Endothelial cell of umbilical vein (primary cell): ENCODE measurements at regions not wholly inside any gene's neighbourhood (a gene's known extent, or its start where the extent isn't known, plus 50 kb on each side); places are given as distances from the start of the nearest gene placed in this dataset.

ENCODE experiments used
- BruUV-seq: library from RNA; stranded (reverse); fragments of 400-500 nt; replicated peaks from 2 replicates; lab custom pipeline; 2021; lab: Mats Ljungman, UMichigan
- CTCF ChIA-PET: fragments of 300-600, 350-600 bp; sonication (Branson Sonifier 250); formaldehyde crosslinking; loops from one replicate; lab custom pipeline; 2021; ENCODE audit warnings: antibody characterized with exemption, inconsistent platforms; lab: Charles Lee
- POLR2A ChIA-PET: fragments of 300-600, 350-600 bp; sonication (Branson Sonifier 250); formaldehyde crosslinking; loops from one replicate; lab custom pipeline; 2021; ENCODE audit warnings: antibody characterized with exemption, inconsistent platforms; lab: Charles Lee
- DNase-seq: peaks from one replicate; pipeline ENCODE4 v3.0.0-alpha.2; 2011; ENCODE audit warnings: low read depth, low spot score
- FAIRE-seq: peaks from 2 replicates; lab custom pipeline; 2011; peaks lifted over from hg19 to GRCh38; lab: Jason Lieb, UNC
- H2AFZ ChIP-seq: 2 replicates; pipeline ENCODE4 v1.6.0; 2012; ENCODE audit warnings: low read depth, low read length, control low read depth, inconsistent platforms
- H3K27ac ChIP-seq: 2 replicates; pipeline ENCODE4 v1.5.1; 2011; ENCODE audit warnings: low read depth, mild to moderate bottlenecking, control low read depth, low read length, moderate library complexity; ENCODE audit not compliant: insufficient read depth
- H3K27me3 ChIP-seq, 2 experiments: 2 replicates each; pipeline versions ENCODE4 v1.6.0 to v1.6.1; 2011; ENCODE audit warnings: low read length in 2 of 2, mixed read lengths in 1 of 2; ENCODE audit not compliant: control insufficient read depth in 2 of 2, insufficient read depth in 2 of 2
- H3K36me3 ChIP-seq, 2 experiments: 2 replicates in 1 of 2; 3 replicates in 1 of 2; pipeline ENCODE4 v1.5.1; 2011; ENCODE audit warnings: low read length in 2 of 2, mild to moderate bottlenecking in 1 of 2, moderate library complexity in 1 of 2; ENCODE audit not compliant: control insufficient read depth in 2 of 2, insufficient read depth in 2 of 2; ENCODE audit errors: extremely low read depth in 1 of 2
- H3K4me1 ChIP-seq: 3 replicates; pipeline ENCODE4 v1.5.1; 2011; ENCODE audit warnings: mild to moderate bottlenecking, low read length; ENCODE audit not compliant: control insufficient read depth, insufficient read depth; ENCODE audit errors: extremely low read depth
- H3K4me2 ChIP-seq: 2 replicates; pipeline ENCODE4 v1.6.1; 2011; ENCODE audit warnings: low read length, control low read depth, mixed read lengths; ENCODE audit not compliant: insufficient read depth
- H3K4me3 ChIP-seq, 3 experiments: fragments of 200-600 bp in 1 of 3; sonication (generic), shearing (Covaris generic) in 1 of 3; replicated peaks in 1 of 3; 2 replicates each; pipeline ENCODE4 v1.5.1; 2011 to 2016; ENCODE audit warnings: control low read depth in 3 of 3, low read length in 3 of 3, mild to moderate bottlenecking in 2 of 3, inconsistent platforms in 1 of 3, low read depth in 1 of 3, moderate library complexity in 1 of 3; ENCODE audit not compliant: insufficient read depth in 1 of 3
- H3K79me2 ChIP-seq: 2 replicates; pipeline ENCODE4 v1.6.0; 2012; ENCODE audit warnings: low read length, inconsistent platforms; ENCODE audit not compliant: control insufficient read depth, insufficient read depth
- H3K9ac ChIP-seq: replicated peaks from 2 replicates; pipeline ENCODE3; 2011; ENCODE audit warnings: low read length, control low read depth; ENCODE audit not compliant: insufficient read depth; ENCODE audit errors: extremely low read depth
- H3K9me1 ChIP-seq: replicated peaks from 3 replicates; pipeline ENCODE4 v1.6.0; 2011; ENCODE audit warnings: mild to moderate bottlenecking, low read length; ENCODE audit not compliant: control insufficient read depth, insufficient read depth; ENCODE audit errors: extremely low read depth
- H3K9me3 ChIP-seq: replicated peaks from 2 replicates; pipeline ENCODE4 v1.5.1; 2012; ENCODE audit warnings: low read length, inconsistent platforms; ENCODE audit not compliant: control insufficient read depth, insufficient read depth
- H4K20me1 ChIP-seq: replicated peaks from 2 replicates; pipeline ENCODE3; 2011; ENCODE audit warnings: mild to moderate bottlenecking, low read length; ENCODE audit not compliant: control insufficient read depth, insufficient read depth; ENCODE audit errors: extremely low read depth
- EZH2 ChIP-seq: IDR thresholded peaks from 2 replicates; pipeline ENCODE4 v1.6.1; 2012; ENCODE audit warnings: borderline replicate concordance, low read depth, mild to moderate bottlenecking, moderate library complexity, low read length, inconsistent platforms; ENCODE audit not compliant: severe bottlenecking
- FOS ChIP-seq: IDR thresholded peaks from 2 replicates; pipeline ENCODE4 v1.6.1; 2011; ENCODE audit warnings: mild to moderate bottlenecking, low read length, moderate library complexity, borderline replicate concordance; ENCODE audit not compliant: insufficient read depth
- GATA2 ChIP-seq: IDR thresholded peaks from 2 replicates; pipeline ENCODE4 v1.7.0; 2011; ENCODE audit warnings: low read depth, mild to moderate bottlenecking, moderate library complexity, mixed read lengths, low read length; ENCODE audit not compliant: insufficient read length, insufficient read depth
- JUN ChIP-seq: IDR thresholded peaks from 2 replicates; pipeline ENCODE4 v1.6.1; 2011; ENCODE audit warnings: borderline replicate concordance, low read depth; ENCODE audit not compliant: insufficient read length, insufficient read depth
- MAX ChIP-seq: IDR thresholded peaks from 2 replicates; pipeline ENCODE4 v1.6.1; 2011; ENCODE audit not compliant: insufficient read depth, insufficient read length
- MYC ChIP-seq: IDR thresholded peaks from one replicate; pipeline ENCODE4 v1.6.1; 2011; ENCODE audit warnings: mild to moderate bottlenecking, low read depth, low read length
- POLR2A ChIP-seq: IDR thresholded peaks from 2 replicates; pipeline ENCODE4 v1.6.1; 2012; ENCODE audit warnings: low read depth, mild to moderate bottlenecking, control low read depth, low read length
- POLR2AphosphoS5 ChIP-seq: IDR thresholded peaks from 2 replicates; pipeline ENCODE4 v1.6.1; 2012; ENCODE audit warnings: low read depth, mild to moderate bottlenecking, control low read depth, low read length, moderate library complexity; ENCODE audit not compliant: insufficient read depth
- dilution Hi-C: fragments of 300-500 bp; cut with MboI; formaldehyde crosslinking; loops from one replicate; pipeline ENCODE4 v1.15.0; 2019; ENCODE audit warnings: low sequenced_read_pairs; ENCODE audit not compliant: extremely low pct_ligation_motif_present
- intact Hi-C: fragments of 100-400 bp; cut with micrococcal nuclease; formaldehyde crosslinking; loops from one replicate; pipeline ENCODE4 v1.10.0; 2022
- TF ChIP-seq, protein P1 (sequence below), 2 donors: IDR thresholded peaks; 1 replicate in 1 of 2; 2 replicates in 1 of 2; pipeline ENCODE4 v1.5.1; 2011; ENCODE audit warnings: low read length in 2 of 2, mild to moderate bottlenecking in 2 of 2, moderate library complexity in 2 of 2, control low read depth in 1 of 2, inconsistent platforms in 1 of 2, low read depth in 1 of 2; ENCODE audit not compliant: insufficient read depth in 1 of 2; ENCODE audit errors: extremely low read depth in 1 of 2

- no peaks in the 10 kb centered on the region for H3K36me3 ChIP-seq
- intact Hi-C loops: no loop called here
- ChIA-PET CTCF (no interaction called here), POLR2A (no interaction called here)
- no TSS peak for BruUV-seq
- H3K4me3 ChIP-seq: no peak overlapping the region
- no peak overlapping the region for H2AFZ ChIP-seq
- no peak for TF ChIP-seq MYC
- no peak for TF ChIP-seq POLR2AphosphoS5
- no peak for TF ChIP-seq POLR2A
- no peak for TF ChIP-seq GATA2
- no peak for TF ChIP-seq MAX
- TF ChIP-seq, protein P1, sequence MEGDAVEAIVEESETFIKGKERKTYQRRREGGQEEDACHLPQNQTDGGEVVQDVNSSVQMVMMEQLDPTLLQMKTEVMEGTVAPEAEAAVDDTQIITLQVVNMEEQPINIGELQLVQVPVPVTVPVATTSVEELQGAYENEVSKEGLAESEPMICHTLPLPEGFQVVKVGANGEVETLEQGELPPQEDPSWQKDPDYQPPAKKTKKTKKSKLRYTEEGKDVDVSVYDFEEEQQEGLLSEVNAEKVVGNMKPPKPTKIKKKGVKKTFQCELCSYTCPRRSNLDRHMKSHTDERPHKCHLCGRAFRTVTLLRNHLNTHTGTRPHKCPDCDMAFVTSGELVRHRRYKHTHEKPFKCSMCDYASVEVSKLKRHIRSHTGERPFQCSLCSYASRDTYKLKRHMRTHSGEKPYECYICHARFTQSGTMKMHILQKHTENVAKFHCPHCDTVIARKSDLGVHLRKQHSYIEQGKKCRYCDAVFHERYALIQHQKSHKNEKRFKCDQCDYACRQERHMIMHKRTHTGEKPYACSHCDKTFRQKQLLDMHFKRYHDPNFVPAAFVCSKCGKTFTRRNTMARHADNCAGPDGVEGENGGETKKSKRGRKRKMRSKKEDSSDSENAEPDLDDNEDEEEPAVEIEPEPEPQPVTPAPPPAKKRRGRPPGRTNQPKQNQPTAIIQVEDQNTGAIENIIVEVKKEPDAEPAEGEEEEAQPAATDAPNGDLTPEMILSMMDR (IDR thresholded peaks at IDR 0.05; ENCODE audit: extremely low read depth in 1 of 2, insufficient read depth in 1 of 2, low read depth in 1 of 2, low read length in 2 of 2): no peak
- no peak for TF ChIP-seq JUN
- no peak for TF ChIP-seq EZH2
- no peak for TF ChIP-seq FOS
- H3K27ac ChIP-seq: no peak overlapping the region
- no peak overlapping the region for H3K9ac ChIP-seq
- no peaks in the 10 kb centered on the region for H3K27me3 ChIP-seq
- no peaks in the 10 kb centered on the region for H4K20me1 ChIP-seq
- no peaks in the 10 kb centered on the region for H3K79me2 ChIP-seq
- dilution Hi-C loops: no loop called here
- no peaks in the 10 kb centered on the region for H3K9me1 ChIP-seq
- DNase-seq (no peak), FAIRE-seq (no peak)
- no peaks in the 10 kb centered on the region for H3K9me3 ChIP-seq
- no peaks in the 10 kb centered on the region for H3K4me1 ChIP-seq
- H3K4me2 ChIP-seq: no peak overlapping the region
Measured at GRCh38 chr14:89684139-89684538, 267.1 kb upstream of the FOXN3 start.
